ENCODE measurements at regions not wholly inside any gene's neighbourhood (a gene's known extent, or its start where the extent isn't known, plus 50 kb on each side); places are given as distances from the start of the nearest gene placed in this dataset.

DNA sequence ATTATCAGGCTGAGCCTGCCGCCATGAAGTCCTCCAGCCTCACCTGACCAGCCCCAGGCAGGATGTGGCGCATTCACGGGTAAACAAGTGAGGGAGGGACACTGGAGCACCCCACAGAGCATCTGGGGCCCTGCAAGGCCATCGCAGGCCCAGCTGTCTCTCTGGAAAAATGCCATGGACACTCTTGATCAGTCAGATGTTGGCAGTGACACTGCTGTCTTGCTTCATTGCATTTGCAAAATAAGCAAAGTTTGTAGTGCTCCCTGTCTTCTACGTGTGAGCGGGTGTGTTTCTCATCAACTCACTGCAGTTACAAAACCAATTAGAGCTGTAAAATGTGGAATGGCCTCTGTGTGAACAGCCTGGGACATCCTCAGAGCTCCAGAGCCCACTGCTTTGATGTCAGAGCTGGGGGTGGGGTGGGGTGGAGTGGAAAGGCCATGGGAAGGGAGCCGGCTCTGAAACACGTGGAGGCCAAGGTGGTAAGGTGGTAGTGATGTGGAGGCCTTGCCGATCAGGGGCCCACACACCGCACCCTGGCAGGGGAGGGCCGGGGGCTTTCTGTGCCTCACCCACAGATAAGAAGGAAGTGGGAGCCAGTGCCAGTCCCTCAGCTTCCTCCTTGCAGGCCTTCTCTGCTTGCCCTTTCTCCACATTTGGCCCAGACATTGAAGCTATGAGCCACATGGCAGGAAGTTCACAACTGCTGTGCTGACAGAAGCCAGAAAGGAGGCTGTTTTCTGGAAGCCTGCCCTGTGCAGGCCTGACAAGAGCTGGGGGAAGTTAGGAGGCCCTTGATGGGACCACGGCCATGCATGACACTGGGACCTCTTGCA lies 254.9 kb downstream of the RHOU start:
- TF ChIP-seq POLR2A (IDR thresholded peaks at IDR 0.05) (no peak), EP300 (IDR thresholded peaks at IDR 0.05) (peak in 2 of 4 donors; percentile 5 to 77), POLR2AphosphoS5 (IDR thresholded peaks at IDR 0.05) (peak; percentile 63 to 64)
- TF ChIP-seq, protein P1, sequence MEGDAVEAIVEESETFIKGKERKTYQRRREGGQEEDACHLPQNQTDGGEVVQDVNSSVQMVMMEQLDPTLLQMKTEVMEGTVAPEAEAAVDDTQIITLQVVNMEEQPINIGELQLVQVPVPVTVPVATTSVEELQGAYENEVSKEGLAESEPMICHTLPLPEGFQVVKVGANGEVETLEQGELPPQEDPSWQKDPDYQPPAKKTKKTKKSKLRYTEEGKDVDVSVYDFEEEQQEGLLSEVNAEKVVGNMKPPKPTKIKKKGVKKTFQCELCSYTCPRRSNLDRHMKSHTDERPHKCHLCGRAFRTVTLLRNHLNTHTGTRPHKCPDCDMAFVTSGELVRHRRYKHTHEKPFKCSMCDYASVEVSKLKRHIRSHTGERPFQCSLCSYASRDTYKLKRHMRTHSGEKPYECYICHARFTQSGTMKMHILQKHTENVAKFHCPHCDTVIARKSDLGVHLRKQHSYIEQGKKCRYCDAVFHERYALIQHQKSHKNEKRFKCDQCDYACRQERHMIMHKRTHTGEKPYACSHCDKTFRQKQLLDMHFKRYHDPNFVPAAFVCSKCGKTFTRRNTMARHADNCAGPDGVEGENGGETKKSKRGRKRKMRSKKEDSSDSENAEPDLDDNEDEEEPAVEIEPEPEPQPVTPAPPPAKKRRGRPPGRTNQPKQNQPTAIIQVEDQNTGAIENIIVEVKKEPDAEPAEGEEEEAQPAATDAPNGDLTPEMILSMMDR (IDR thresholded peaks at IDR 0.05): no peak

All from upper lobe of left lung (tissue), 4 donors.